ENCODE measurements at regions not wholly inside any gene's neighbourhood (a gene's known extent, or its start where the extent isn't known, plus 50 kb on each side); places are given as distances from the start of the nearest gene placed in this dataset.

GRCh38 chr2:65595630-65596029 is 163.2 kb upstream of the SPRED2 start:
- ATAC-seq (ENCODE audit: low read depth) (no peak), DNase-seq (no peak)
- no peak overlapping the region for H4K8ac ChIP-seq (ENCODE audit: low read depth in 2 of 2, low read length in 2 of 2)
- H3K56ac ChIP-seq (ENCODE audit: extremely low read depth, insufficient read depth, low read length) = no peak overlapping the region
- H3K36me3 ChIP-seq (ENCODE audit: control insufficient read depth, insufficient read depth, low read length) = no peaks in the 10 kb centered on the region
- peaks cover 5% of the 10 kb centered on the region for H3K27me3 ChIP-seq (ENCODE audit: control insufficient read depth, insufficient read depth, low read length)
- no peaks in the 10 kb centered on the region for H3K9me1 ChIP-seq (ENCODE audit: insufficient read depth, low read length)
- H3K4me2 ChIP-seq (ENCODE audit: low read depth, low read length) = no peak overlapping the region
- no peak overlapping the region for H3K4me3 ChIP-seq (ENCODE audit: insufficient read depth, low read depth, low read length)
- no peak overlapping the region for H3K14ac ChIP-seq (replicated peaks; ENCODE audit: low read depth, low read length)
- in situ Hi-C loops (cut with MboI; ENCODE audit: low sequenced_read_pairs) (no loop called here), dilution Hi-C loops (cut with HindIII; ENCODE audit: low sequenced_read_pairs, unreplicated experiment) (no loop called here), intact Hi-C loops (cut with micrococcal nuclease) (no loop called here)
- TF ChIP-seq MXI1 (IDR thresholded peaks at IDR 0.05; ENCODE audit: borderline replicate concordance, low read depth, low read length) = no peak
- no peak for TF ChIP-seq NFE2L2 (IDR thresholded peaks at IDR 0.05; ENCODE audit: low read depth, low read length)
- TF ChIP-seq RAD21 (IDR thresholded peaks at IDR 0.05; ENCODE audit: low read length) = no peak
- no peak for TF ChIP-seq MAZ (IDR thresholded peaks at IDR 0.05; ENCODE audit: borderline replicate concordance, low read depth, low read length)
- no peak for TF ChIP-seq FOS (IDR thresholded peaks at IDR 0.05; ENCODE audit: low read depth, low read length)
- no peak for TF ChIP-seq RCOR1 (IDR thresholded peaks at IDR 0.05; ENCODE audit: insufficient replicate concordance, low read length)
- TF ChIP-seq ELK1 (IDR thresholded peaks at IDR 0.05; ENCODE audit: borderline replicate concordance, low read depth, low read length) = no peak
- TF ChIP-seq CHD1 (IDR thresholded peaks at IDR 0.05; ENCODE audit: low read depth, low read length) = no peak
- no peak for TF ChIP-seq MAFK (IDR thresholded peaks at IDR 0.05; ENCODE audit: low read depth, low read length)
- TF ChIP-seq RFX5 (IDR thresholded peaks at IDR 0.05; ENCODE audit: low read depth, low read length) = no peak
- TF ChIP-seq CTCF (conservative IDR thresholded peaks at IDR 0.05; ENCODE audit: low read depth, low read length) = no peak
- no peak for TF ChIP-seq BHLHE40 (IDR thresholded peaks at IDR 0.05; ENCODE audit: low read depth, low read length)
- no peak for TF ChIP-seq CEBPB (IDR thresholded peaks at IDR 0.05; ENCODE audit: low read depth, low read length)
- no peak for TF ChIP-seq USF2 (IDR thresholded peaks at IDR 0.05; ENCODE audit: low read depth, low read length)
- no peak for TF ChIP-seq POLR2A (IDR thresholded peaks at IDR 0.05; ENCODE audit: low read depth, low read length)
- TF ChIP-seq SMC3 (IDR thresholded peaks at IDR 0.05; ENCODE audit: low read depth, low read length) = no peak
- ChIA-PET POLR2A (ENCODE audit: unreplicated experiment) (no interaction called here), CTCF (no interaction called here)
- no peak overlapping the region for H2BK5ac ChIP-seq (ENCODE audit: low read depth, low read length, poor library complexity, severe bottlenecking)
- no peaks in the 10 kb centered on the region for H3K4me1 ChIP-seq (ENCODE audit: control insufficient read depth, insufficient read depth, low read length)
- H3K4ac ChIP-seq (ENCODE audit: low read depth, low read length) = no peak overlapping the region
- no peak overlapping the region for H4K91ac ChIP-seq (ENCODE audit: insufficient read depth, low read depth, low read length)
- H3K27ac ChIP-seq (ENCODE audit: insufficient read depth, low read length) = no peak overlapping the region
- no peak overlapping the region for H2BK20ac ChIP-seq (ENCODE audit: low read depth, low read length)
- no peak overlapping the region for H3K18ac ChIP-seq (ENCODE audit: low read depth, low read length)
- no peak overlapping the region for H2BK15ac ChIP-seq (ENCODE audit: low read depth, low read length)
- no peak overlapping the region for H2AFZ ChIP-seq (replicated peaks; ENCODE audit: low read length, poor library complexity)
- no peak overlapping the region for H2AK9ac ChIP-seq (replicated peaks; ENCODE audit: low read depth, low read length, poor library complexity)
- H2BK120ac ChIP-seq (ENCODE audit: low read depth, low read length) = no peak overlapping the region
- H3K9ac ChIP-seq (ENCODE audit: low read depth, low read length) = no peak overlapping the region
- H4K5ac ChIP-seq (ENCODE audit: low read depth, low read length) = no peak overlapping the region
- H2AK5ac ChIP-seq (ENCODE audit: low read depth, low read length) = no peak overlapping the region
- H3K9me3 ChIP-seq (ENCODE audit: control insufficient read depth, insufficient read depth, low read length) = no peaks in the 10 kb centered on the region
- no TSS peak for BruUV-seq (replicated peaks)
- no peak overlapping the region for H3K23ac ChIP-seq (ENCODE audit: low read depth, low read length)
- H4K20me1 ChIP-seq (ENCODE audit: insufficient read depth, low read length) = no peaks in the 10 kb centered on the region
- H3K79me1 ChIP-seq (ENCODE audit: low read depth in 1 of 2, low read length in 2 of 2) = no peaks in the 10 kb centered on the region

Data from IMR-90 (cell line).